H9 (cell line): ENCODE measurements at regions not wholly inside any gene's neighbourhood (a gene's known extent, or its start where the extent isn't known, plus 50 kb on each side); places are given as distances from the start of the nearest gene placed in this dataset.

Source experiments
- DNase-seq: peaks from one replicate; pipeline ENCODE4 v3.0.0-alpha.2; 2017
- H2AFZ ChIP-seq: one replicate; pipeline ENCODE4 v1.6.1; 2013; ENCODE audit warnings: mild to moderate bottlenecking, low read length, control low read depth, moderate library complexity
- H2AK5ac ChIP-seq: 2 replicates; pipeline ENCODE4 v1.6.1; 2013; ENCODE audit warnings: low read length, control low read depth, mixed read lengths; ENCODE audit not compliant: insufficient read length
- H2BK120ac ChIP-seq: one replicate; pipeline ENCODE4 v1.6.1; 2013; ENCODE audit warnings: low read depth, mild to moderate bottlenecking, low read length, control low read depth, inconsistent platforms; ENCODE audit not compliant: poor library complexity, severe bottlenecking
- H2BK12ac ChIP-seq: 2 replicates; pipeline ENCODE4 v1.6.1; 2013; ENCODE audit warnings: low read length, control low read depth, mixed read lengths, low read depth; ENCODE audit not compliant: insufficient read length
- H2BK15ac ChIP-seq: 2 replicates; pipeline ENCODE4 v1.6.1; 2013; ENCODE audit warnings: low read depth, low read length, control low read depth
- H2BK20ac ChIP-seq: one replicate; pipeline ENCODE4 v1.6.1; 2013; ENCODE audit warnings: low read depth, mild to moderate bottlenecking, low read length, control low read depth, inconsistent platforms; ENCODE audit not compliant: poor library complexity, severe bottlenecking
- H2BK5ac ChIP-seq: 2 replicates; pipeline ENCODE4 v1.6.1; 2013; ENCODE audit warnings: low read length, control low read depth, mixed read lengths; ENCODE audit not compliant: insufficient read length
- H3K14ac ChIP-seq: 2 replicates; pipeline ENCODE4 v1.6.1; 2013; ENCODE audit warnings: low read length, control low read depth; ENCODE audit not compliant: insufficient read depth
- H3K18ac ChIP-seq: 2 replicates; pipeline ENCODE4 v1.6.1; 2013; ENCODE audit warnings: low read depth, mild to moderate bottlenecking, mixed read lengths, low read length, control low read depth; ENCODE audit not compliant: insufficient read length
- H3K23ac ChIP-seq: 2 replicates; pipeline ENCODE4 v1.6.1; 2013; ENCODE audit warnings: low read length, control low read depth, mixed read lengths, low read depth; ENCODE audit not compliant: insufficient read length
- H3K23me2 ChIP-seq: 2 replicates; pipeline ENCODE4 v1.6.1; 2013; ENCODE audit warnings: low read depth, mild to moderate bottlenecking, mixed read lengths, low read length, control low read depth; ENCODE audit not compliant: insufficient read length, poor library complexity, severe bottlenecking
- H3K27ac ChIP-seq: 2 replicates; pipeline ENCODE4 v1.5.1; 2013; ENCODE audit warnings: low read length, control low read depth, mixed read lengths, low read depth; ENCODE audit not compliant: insufficient read length
- H3K27me3 ChIP-seq: 2 replicates; pipeline ENCODE4 v1.6.1; 2013; ENCODE audit warnings: low read length, control low read depth, inconsistent platforms; ENCODE audit not compliant: insufficient read depth
- H3K4ac ChIP-seq: 2 replicates; pipeline ENCODE4 v1.6.1; 2013; ENCODE audit warnings: low read depth, mild to moderate bottlenecking, control low read depth, inconsistent platforms, low read length, moderate library complexity
- H3K4me1 ChIP-seq: 2 replicates; pipeline ENCODE4 v1.6.1; 2013; ENCODE audit warnings: low read length, control low read depth, inconsistent platforms; ENCODE audit not compliant: insufficient read depth
- H3K4me2 ChIP-seq: 2 replicates; pipeline ENCODE4 v1.6.1; 2013; ENCODE audit warnings: low read length, control low read depth, mixed read lengths; ENCODE audit not compliant: insufficient read length, insufficient read depth
- H3K56ac ChIP-seq: 2 replicates; pipeline ENCODE4 v1.6.1; 2013; ENCODE audit warnings: low read depth, mild to moderate bottlenecking, mixed read lengths, low read length, control low read depth; ENCODE audit not compliant: insufficient read length
- H3K79me1 ChIP-seq: 2 replicates; pipeline ENCODE4 v1.6.1; 2013; ENCODE audit warnings: low read depth, mild to moderate bottlenecking, moderate library complexity, low read length, control low read depth, inconsistent platforms; ENCODE audit not compliant: insufficient read depth, poor library complexity, severe bottlenecking
- H3K79me2 ChIP-seq: 2 replicates; pipeline ENCODE4 v1.6.1; 2013; ENCODE audit warnings: low read length, control low read depth, inconsistent platforms; ENCODE audit not compliant: insufficient read depth
- H3K9ac ChIP-seq: 2 replicates; pipeline ENCODE4 v1.6.1; 2013; ENCODE audit warnings: low read length, control low read depth, mixed read lengths; ENCODE audit not compliant: insufficient read length; ENCODE audit errors: extremely low read depth
- H3K9me3 ChIP-seq: one replicate; pipeline ENCODE4 v1.6.1; 2013; ENCODE audit warnings: low read depth, low read length, inconsistent platforms; ENCODE audit not compliant: control insufficient read depth
- H3T11ph ChIP-seq: one replicate; pipeline ENCODE4 v1.6.1; 2013; ENCODE audit warnings: mild to moderate bottlenecking, low read length, control low read depth, inconsistent platforms
- H4K20me1 ChIP-seq: one replicate; pipeline ENCODE4 v1.6.1; 2013; ENCODE audit not compliant: control insufficient read depth, insufficient read length, insufficient read depth
- H4K5ac ChIP-seq: 2 replicates; pipeline ENCODE4 v1.6.1; 2013; ENCODE audit warnings: low read depth, mild to moderate bottlenecking, mixed read lengths, low read length, control low read depth; ENCODE audit not compliant: insufficient read length
- H4K8ac ChIP-seq: replicated peaks from 2 replicates; pipeline ENCODE4 v1.6.1; 2013; ENCODE audit warnings: low read length, control low read depth, mixed read lengths, low read depth; ENCODE audit not compliant: insufficient read length
- H4K91ac ChIP-seq: 2 replicates; pipeline ENCODE4 v1.6.1; 2013; ENCODE audit warnings: low read depth, mild to moderate bottlenecking, moderate library complexity, mixed read lengths, low read length, control low read depth; ENCODE audit not compliant: insufficient read length
- H3K27ac Mint-ChIP-seq, 3 experiments: 2 replicates in 2 of 3; 3 replicates in 1 of 3; pipeline ENCODE4 v1.8.0; 2020 to 2021; ENCODE audit warnings: mixed read lengths in 3 of 3, mild to moderate bottlenecking in 1 of 3, moderate library complexity in 1 of 3
- H3K27me3 Mint-ChIP-seq: 2 replicates; pipeline ENCODE4 v1.8.0; 2021; ENCODE audit warnings: low read depth, mild to moderate bottlenecking, moderate library complexity, mixed read lengths
- H3K36me3 Mint-ChIP-seq, 3 experiments: 2 replicates in 2 of 3; 3 replicates in 1 of 3; pipeline ENCODE4 v1.8.0; 2020 to 2021; ENCODE audit warnings: low read depth in 3 of 3, mixed read lengths in 3 of 3; ENCODE audit not compliant: insufficient read depth in 1 of 3
- H3K4me1 Mint-ChIP-seq, 2 experiments: 2 replicates each; pipeline ENCODE4 v1.8.0; 2020; ENCODE audit warnings: mixed read lengths in 2 of 2
- H3K4me3 Mint-ChIP-seq, 2 experiments: 2 replicates in 1 of 2; 3 replicates in 1 of 2; pipeline ENCODE4 v1.8.0; 2020 to 2021; ENCODE audit warnings: mild to moderate bottlenecking in 2 of 2, mixed read lengths in 2 of 2, moderate library complexity in 1 of 2
- H3K9me3 Mint-ChIP-seq, 2 experiments: 2 replicates in 1 of 2; 3 replicates in 1 of 2; pipeline ENCODE4 v1.8.0; 2020; ENCODE audit warnings: mild to moderate bottlenecking in 2 of 2, mixed read lengths in 2 of 2, moderate library complexity in 1 of 2
- TF ChIP-seq, protein P1 (sequence below): fragments of 200-600 bp; sonication (generic); conservative IDR thresholded peaks from 3 replicates; pipeline ENCODE4 v1.8.0; 2021; ENCODE audit warnings: antibody characterized with exemption, mild to moderate bottlenecking

- no peaks in the 10 kb centered on the region for H3K4me1 ChIP-seq
These were observed 303.6 kb upstream of the LRRN1 start for GRCh38 chr3:3495611-3496010.

More at GRCh38 chr3:3495611-3496010, 303.6 kb upstream of the LRRN1 start:
- H3K23ac ChIP-seq = no peak overlapping the region
- H3K79me2 ChIP-seq = no peaks in the 10 kb centered on the region
- no peaks in the 10 kb centered on the region for H3K27me3 ChIP-seq
- no peak overlapping the region for H4K5ac ChIP-seq
- no peak overlapping the region for H2BK20ac ChIP-seq
- DNase-seq = no peak
- Mint-ChIP-seq H3K27ac (no peak overlapping the region; a peak in 1 of 7 replicates), H3K4me1 (no peaks in the 10 kb centered on the region), H3K36me3 (no peaks in the 10 kb centered on the region), H3K27me3 (peaks cover 7% of the 10 kb centered on the region), H3K4me3 (no peak overlapping the region), H3K9me3 (peaks cover 0 to 3% of the 10 kb centered on the region in 2 experiments; a peak in 2 of 5 replicates)
- H4K8ac ChIP-seq = no peak overlapping the region
- H3K9me3 ChIP-seq = no peaks in the 10 kb centered on the region
- H3T11ph ChIP-seq = no peak overlapping the region
- H4K91ac ChIP-seq = no peak overlapping the region
- no peak overlapping the region for H3K14ac ChIP-seq
- no peak overlapping the region for H2BK120ac ChIP-seq
- no peak overlapping the region for H3K56ac ChIP-seq
- TF ChIP-seq, protein P1, sequence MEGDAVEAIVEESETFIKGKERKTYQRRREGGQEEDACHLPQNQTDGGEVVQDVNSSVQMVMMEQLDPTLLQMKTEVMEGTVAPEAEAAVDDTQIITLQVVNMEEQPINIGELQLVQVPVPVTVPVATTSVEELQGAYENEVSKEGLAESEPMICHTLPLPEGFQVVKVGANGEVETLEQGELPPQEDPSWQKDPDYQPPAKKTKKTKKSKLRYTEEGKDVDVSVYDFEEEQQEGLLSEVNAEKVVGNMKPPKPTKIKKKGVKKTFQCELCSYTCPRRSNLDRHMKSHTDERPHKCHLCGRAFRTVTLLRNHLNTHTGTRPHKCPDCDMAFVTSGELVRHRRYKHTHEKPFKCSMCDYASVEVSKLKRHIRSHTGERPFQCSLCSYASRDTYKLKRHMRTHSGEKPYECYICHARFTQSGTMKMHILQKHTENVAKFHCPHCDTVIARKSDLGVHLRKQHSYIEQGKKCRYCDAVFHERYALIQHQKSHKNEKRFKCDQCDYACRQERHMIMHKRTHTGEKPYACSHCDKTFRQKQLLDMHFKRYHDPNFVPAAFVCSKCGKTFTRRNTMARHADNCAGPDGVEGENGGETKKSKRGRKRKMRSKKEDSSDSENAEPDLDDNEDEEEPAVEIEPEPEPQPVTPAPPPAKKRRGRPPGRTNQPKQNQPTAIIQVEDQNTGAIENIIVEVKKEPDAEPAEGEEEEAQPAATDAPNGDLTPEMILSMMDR = no peak
- no peaks in the 10 kb centered on the region for H3K23me2 ChIP-seq
- no peak overlapping the region for H2BK5ac ChIP-seq
- no peak overlapping the region for H2BK15ac ChIP-seq
- no peak overlapping the region for H2AK5ac ChIP-seq
- no peak overlapping the region for H3K18ac ChIP-seq
- H2BK12ac ChIP-seq = no peak overlapping the region
- no peaks in the 10 kb centered on the region for H3K79me1 ChIP-seq
- no peaks in the 10 kb centered on the region for H4K20me1 ChIP-seq
- H2AFZ ChIP-seq = no peak overlapping the region
- no peak overlapping the region for H3K9ac ChIP-seq
- H3K4me2 ChIP-seq = no peak overlapping the region
- H3K27ac ChIP-seq = no peak overlapping the region
- no peak overlapping the region for H3K4ac ChIP-seq
